ENCODE measurements at regions not wholly inside any gene's neighbourhood (a gene's known extent, or its start where the extent isn't known, plus 50 kb on each side); places are given as distances from the start of the nearest gene placed in this dataset.

- no peaks in the 10 kb centered on the region for H3K36me3 ChIP-seq (replicated peaks; ENCODE audit: insufficient read depth, low read length)
- no peak for TF ChIP-seq EZH2 (optimal IDR thresholded peaks at IDR 0.05; ENCODE audit: low read depth, low read length)
- H3F3A ChIP-seq (ENCODE audit: insufficient read depth, low read length), result no peaks in the 10 kb centered on the region
- H3K4me2 ChIP-seq (ENCODE audit: low read depth, low read length), result no peak overlapping the region
- H3K9me2 ChIP-seq (replicated peaks; ENCODE audit: insufficient read depth, low read length), result no peaks in the 10 kb centered on the region
- H2AFZ ChIP-seq (ENCODE audit: low read length), result no peak overlapping the region
- no peaks in the 10 kb centered on the region for H3K9me3 ChIP-seq (replicated peaks; ENCODE audit: insufficient read depth, low read length)
- H4K20me1 ChIP-seq (ENCODE audit: insufficient read depth, low read length), result no peaks in the 10 kb centered on the region
- H3K4me3 ChIP-seq (ENCODE audit: low read length), result no peak overlapping the region
- H3K27ac ChIP-seq (ENCODE audit: low read length), result no peak overlapping the region
- no peaks in the 10 kb centered on the region for H3K79me2 ChIP-seq (ENCODE audit: low read length)
- H3K27me3 ChIP-seq (replicated peaks; ENCODE audit: insufficient read depth, low read length), result no peaks in the 10 kb centered on the region
- DNase-seq, result no peak
- H3K4me1 ChIP-seq (ENCODE audit: low read length), result no peaks in the 10 kb centered on the region
- no peak overlapping the region for H3K9ac ChIP-seq (ENCODE audit: low read length)
Measured at GRCh38 chr11:121961321-121961801, 154.7 kb downstream of the BLID start.

GRCh38 chr11:121958971-121959325, 157.1 kb downstream of the BLID start:
- no peaks in the 10 kb centered on the region for H3K9me2 ChIP-seq (replicated peaks; ENCODE audit: insufficient read depth, low read length)
- H3K36me3 ChIP-seq (replicated peaks; ENCODE audit: insufficient read depth, low read length), result no peaks in the 10 kb centered on the region
- TF ChIP-seq CTCF (IDR thresholded peaks at IDR 0.05; ENCODE audit: low read length) (no peak), EZH2phosphoT487 (IDR thresholded peaks at IDR 0.05; ENCODE audit: low read length) (no peak), EZH2 (optimal IDR thresholded peaks at IDR 0.05; ENCODE audit: low read depth, low read length) (no peak)
- no peaks in the 10 kb centered on the region for H4K20me1 ChIP-seq (ENCODE audit: insufficient read depth, low read length)
- no peak overlapping the region for H3K4me2 ChIP-seq (ENCODE audit: low read depth, low read length)
- no peak overlapping the region for H3K9ac ChIP-seq (ENCODE audit: low read length)
- H3K27ac ChIP-seq (ENCODE audit: low read length), result no peak overlapping the region
- H3K9me3 ChIP-seq (replicated peaks; ENCODE audit: insufficient read depth, low read length), result no peaks in the 10 kb centered on the region
- H3K4me1 ChIP-seq (ENCODE audit: low read length), result no peaks in the 10 kb centered on the region
- no peak for DNase-seq
- H3K27me3 ChIP-seq (replicated peaks; ENCODE audit: insufficient read depth, low read length), result no peaks in the 10 kb centered on the region
- no peak overlapping the region for H2AFZ ChIP-seq (ENCODE audit: low read length)
- no peaks in the 10 kb centered on the region for H3K79me2 ChIP-seq (ENCODE audit: low read length)
- no peak overlapping the region for H3K4me3 ChIP-seq (ENCODE audit: low read length)
- H3F3A ChIP-seq (ENCODE audit: insufficient read depth, low read length), result no peaks in the 10 kb centered on the region

GRCh38 chr11:121958323-121958970, 157.6 kb downstream of the BLID start:
- H3K4me2 ChIP-seq (ENCODE audit: low read depth, low read length), result no peak overlapping the region
- no peaks in the 10 kb centered on the region for H3K9me2 ChIP-seq (replicated peaks; ENCODE audit: insufficient read depth, low read length)
- H3K9ac ChIP-seq (ENCODE audit: low read length), result no peak overlapping the region
- no peak for DNase-seq
- TF ChIP-seq CTCF (IDR thresholded peaks at IDR 0.05; ENCODE audit: low read length) (no peak), EZH2phosphoT487 (IDR thresholded peaks at IDR 0.05; ENCODE audit: low read length) (no peak), EZH2 (optimal IDR thresholded peaks at IDR 0.05; ENCODE audit: low read depth, low read length) (no peak)
- no peak overlapping the region for H3K4me3 ChIP-seq (ENCODE audit: low read length)
- no peaks in the 10 kb centered on the region for H4K20me1 ChIP-seq (ENCODE audit: insufficient read depth, low read length)
- no peak overlapping the region for H3K27ac ChIP-seq (ENCODE audit: low read length)
- H3K36me3 ChIP-seq (replicated peaks; ENCODE audit: insufficient read depth, low read length), result no peaks in the 10 kb centered on the region
- no peak overlapping the region for H2AFZ ChIP-seq (ENCODE audit: low read length)
- no peaks in the 10 kb centered on the region for H3K4me1 ChIP-seq (ENCODE audit: low read length)
- H3K27me3 ChIP-seq (replicated peaks; ENCODE audit: insufficient read depth, low read length), result no peaks in the 10 kb centered on the region
- no peaks in the 10 kb centered on the region for H3F3A ChIP-seq (ENCODE audit: insufficient read depth, low read length)
- no peaks in the 10 kb centered on the region for H3K79me2 ChIP-seq (ENCODE audit: low read length)
- H3K9me3 ChIP-seq (replicated peaks; ENCODE audit: insufficient read depth, low read length), result no peaks in the 10 kb centered on the region

- TF ChIP-seq CTCF (IDR thresholded peaks at IDR 0.05; ENCODE audit: low read length) (no peak), EZH2 (optimal IDR thresholded peaks at IDR 0.05; ENCODE audit: low read depth, low read length) (no peak), EZH2phosphoT487 (IDR thresholded peaks at IDR 0.05; ENCODE audit: low read length) (no peak)
- no peaks in the 10 kb centered on the region for H3K9me2 ChIP-seq (replicated peaks; ENCODE audit: insufficient read depth, low read length)
- no peaks in the 10 kb centered on the region for H3K4me1 ChIP-seq (ENCODE audit: low read length)
- no peak overlapping the region for H3K4me3 ChIP-seq (ENCODE audit: low read length)
- H3K9ac ChIP-seq (ENCODE audit: low read length), result no peak overlapping the region
- no peak for DNase-seq
- no peaks in the 10 kb centered on the region for H3K79me2 ChIP-seq (ENCODE audit: low read length)
- H3F3A ChIP-seq (ENCODE audit: insufficient read depth, low read length), result no peaks in the 10 kb centered on the region
- H3K27me3 ChIP-seq (replicated peaks; ENCODE audit: insufficient read depth, low read length), result no peaks in the 10 kb centered on the region
- no peak overlapping the region for H2AFZ ChIP-seq (ENCODE audit: low read length)
- H3K36me3 ChIP-seq (replicated peaks; ENCODE audit: insufficient read depth, low read length), result no peaks in the 10 kb centered on the region
- H4K20me1 ChIP-seq (ENCODE audit: insufficient read depth, low read length), result no peaks in the 10 kb centered on the region
- H3K9me3 ChIP-seq (replicated peaks; ENCODE audit: insufficient read depth, low read length), result no peaks in the 10 kb centered on the region
- H3K27ac ChIP-seq (ENCODE audit: low read length), result no peak overlapping the region
- no peak overlapping the region for H3K4me2 ChIP-seq (ENCODE audit: low read depth, low read length)
Measured at GRCh38 chr11:121953122-121953521, 162.9 kb downstream of the BLID start.
